ENCODE measurements at regions not wholly inside any gene's neighbourhood (a gene's known extent, or its start where the extent isn't known, plus 50 kb on each side); places are given as distances from the start of the nearest gene placed in this dataset.

GRCh38 chr20:52731093-52731492, 241.1 kb upstream of the TSHZ2 start:
- no peak for TF ChIP-seq USF1 (CRISPR knock-in tag; IDR thresholded peaks at IDR 0.05)
- TF ChIP-seq TEAD4 (CRISPR knock-in tag; IDR thresholded peaks at IDR 0.05) = no peak
- no peak for TF ChIP-seq NFATC4 (CRISPR knock-in tag; IDR thresholded peaks at IDR 0.05)
- TF ChIP-seq, protein P1, sequence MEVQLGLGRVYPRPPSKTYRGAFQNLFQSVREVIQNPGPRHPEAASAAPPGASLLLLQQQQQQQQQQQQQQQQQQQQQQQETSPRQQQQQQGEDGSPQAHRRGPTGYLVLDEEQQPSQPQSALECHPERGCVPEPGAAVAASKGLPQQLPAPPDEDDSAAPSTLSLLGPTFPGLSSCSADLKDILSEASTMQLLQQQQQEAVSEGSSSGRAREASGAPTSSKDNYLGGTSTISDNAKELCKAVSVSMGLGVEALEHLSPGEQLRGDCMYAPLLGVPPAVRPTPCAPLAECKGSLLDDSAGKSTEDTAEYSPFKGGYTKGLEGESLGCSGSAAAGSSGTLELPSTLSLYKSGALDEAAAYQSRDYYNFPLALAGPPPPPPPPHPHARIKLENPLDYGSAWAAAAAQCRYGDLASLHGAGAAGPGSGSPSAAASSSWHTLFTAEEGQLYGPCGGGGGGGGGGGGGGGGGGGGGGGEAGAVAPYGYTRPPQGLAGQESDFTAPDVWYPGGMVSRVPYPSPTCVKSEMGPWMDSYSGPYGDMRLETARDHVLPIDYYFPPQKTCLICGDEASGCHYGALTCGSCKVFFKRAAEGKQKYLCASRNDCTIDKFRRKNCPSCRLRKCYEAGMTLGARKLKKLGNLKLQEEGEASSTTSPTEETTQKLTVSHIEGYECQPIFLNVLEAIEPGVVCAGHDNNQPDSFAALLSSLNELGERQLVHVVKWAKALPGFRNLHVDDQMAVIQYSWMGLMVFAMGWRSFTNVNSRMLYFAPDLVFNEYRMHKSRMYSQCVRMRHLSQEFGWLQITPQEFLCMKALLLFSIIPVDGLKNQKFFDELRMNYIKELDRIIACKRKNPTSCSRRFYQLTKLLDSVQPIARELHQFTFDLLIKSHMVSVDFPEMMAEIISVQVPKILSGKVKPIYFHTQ (CRISPR knock-in tag; IDR thresholded peaks at IDR 0.05) = no peak
- TF ChIP-seq FOXK1 (CRISPR knock-in tag; IDR thresholded peaks at IDR 0.05) = no peak
- no peak for TF ChIP-seq NR2C2 (CRISPR knock-in tag; IDR thresholded peaks at IDR 0.05)
- TF ChIP-seq SOX15 (CRISPR knock-in tag; IDR thresholded peaks at IDR 0.05) = no peak
- no peak for TF ChIP-seq JAZF1 (CRISPR knock-in tag; IDR thresholded peaks at IDR 0.05)
- TF ChIP-seq USF2 (CRISPR knock-in tag; IDR thresholded peaks at IDR 0.05) = no peak
- TF ChIP-seq ATF1 (CRISPR knock-in tag; IDR thresholded peaks at IDR 0.05) = no peak
- TF ChIP-seq SP1 (CRISPR knock-in tag; conservative IDR thresholded peaks at IDR 0.05) = no peak
- no peak for TF ChIP-seq ZNF671 (CRISPR knock-in tag; IDR thresholded peaks at IDR 0.05)
- no peak for TF ChIP-seq ZNF423 (CRISPR knock-in tag; IDR thresholded peaks at IDR 0.05)
- TF ChIP-seq ELF4 (CRISPR knock-in tag; IDR thresholded peaks at IDR 0.05; ENCODE audit: low read depth) = no peak
- TF ChIP-seq, protein P2, sequence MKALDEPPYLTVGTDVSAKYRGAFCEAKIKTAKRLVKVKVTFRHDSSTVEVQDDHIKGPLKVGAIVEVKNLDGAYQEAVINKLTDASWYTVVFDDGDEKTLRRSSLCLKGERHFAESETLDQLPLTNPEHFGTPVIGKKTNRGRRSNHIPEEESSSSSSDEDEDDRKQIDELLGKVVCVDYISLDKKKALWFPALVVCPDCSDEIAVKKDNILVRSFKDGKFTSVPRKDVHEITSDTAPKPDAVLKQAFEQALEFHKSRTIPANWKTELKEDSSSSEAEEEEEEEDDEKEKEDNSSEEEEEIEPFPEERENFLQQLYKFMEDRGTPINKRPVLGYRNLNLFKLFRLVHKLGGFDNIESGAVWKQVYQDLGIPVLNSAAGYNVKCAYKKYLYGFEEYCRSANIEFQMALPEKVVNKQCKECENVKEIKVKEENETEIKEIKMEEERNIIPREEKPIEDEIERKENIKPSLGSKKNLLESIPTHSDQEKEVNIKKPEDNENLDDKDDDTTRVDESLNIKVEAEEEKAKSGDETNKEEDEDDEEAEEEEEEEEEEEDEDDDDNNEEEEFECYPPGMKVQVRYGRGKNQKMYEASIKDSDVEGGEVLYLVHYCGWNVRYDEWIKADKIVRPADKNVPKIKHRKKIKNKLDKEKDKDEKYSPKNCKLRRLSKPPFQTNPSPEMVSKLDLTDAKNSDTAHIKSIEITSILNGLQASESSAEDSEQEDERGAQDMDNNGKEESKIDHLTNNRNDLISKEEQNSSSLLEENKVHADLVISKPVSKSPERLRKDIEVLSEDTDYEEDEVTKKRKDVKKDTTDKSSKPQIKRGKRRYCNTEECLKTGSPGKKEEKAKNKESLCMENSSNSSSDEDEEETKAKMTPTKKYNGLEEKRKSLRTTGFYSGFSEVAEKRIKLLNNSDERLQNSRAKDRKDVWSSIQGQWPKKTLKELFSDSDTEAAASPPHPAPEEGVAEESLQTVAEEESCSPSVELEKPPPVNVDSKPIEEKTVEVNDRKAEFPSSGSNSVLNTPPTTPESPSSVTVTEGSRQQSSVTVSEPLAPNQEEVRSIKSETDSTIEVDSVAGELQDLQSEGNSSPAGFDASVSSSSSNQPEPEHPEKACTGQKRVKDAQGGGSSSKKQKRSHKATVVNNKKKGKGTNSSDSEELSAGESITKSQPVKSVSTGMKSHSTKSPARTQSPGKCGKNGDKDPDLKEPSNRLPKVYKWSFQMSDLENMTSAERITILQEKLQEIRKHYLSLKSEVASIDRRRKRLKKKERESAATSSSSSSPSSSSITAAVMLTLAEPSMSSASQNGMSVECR (CRISPR knock-in tag; IDR thresholded peaks at IDR 0.05; ENCODE audit: borderline replicate concordance) = no peak
- CTCF ChIA-PET = interaction anchor here (0.6 kb wide), 1 partner anchor 17 kb away, joined by 3 read pairs; no protein-coding TSS in a partner anchor
- no peak overlapping the region for H3K27ac Mint-ChIP-seq
- no peaks in the 10 kb centered on the region for H3K27me3 Mint-ChIP-seq (ENCODE audit: low read depth)
- DNase-seq (ENCODE audit: low spot score) (peak; percentile 22), ATAC-seq (peak; percentile 94)
- H3K4me1 Mint-ChIP-seq = no peaks in the 10 kb centered on the region
- POLR2A ChIA-PET = no interaction called here
- no peak overlapping the region for H3K4me3 Mint-ChIP-seq
- peaks cover 30% of the 10 kb centered on the region for H3K9me3 Mint-ChIP-seq
- peaks cover 8% of the 10 kb centered on the region; the same call in 1 of the 2 replicates for H3K36me3 Mint-ChIP-seq

GRCh38 chr20:52727740-52728456, 244.3 kb upstream of the TSHZ2 start:
- Mint-ChIP-seq H3K36me3 (peaks cover 8% of the 10 kb centered on the region; the same call in 1 of the 2 replicates), H3K27ac (no peak overlapping the region), H3K27me3 (ENCODE audit: low read depth) (no peaks in the 10 kb centered on the region), H3K9me3 (peaks cover 30% of the 10 kb centered on the region), H3K4me1 (no peaks in the 10 kb centered on the region), H3K4me3 (no peak overlapping the region)
- ChIA-PET CTCF (no interaction called here), POLR2A (no interaction called here)
- ATAC-seq (no peak), DNase-seq (ENCODE audit: low spot score) (no peak)
- TF ChIP-seq SMAD3 (CRISPR knock-in tag; IDR thresholded peaks at IDR 0.05; ENCODE audit: borderline replicate concordance) (no peak), ZNF423 (CRISPR knock-in tag; IDR thresholded peaks at IDR 0.05) (no peak), NFYB (CRISPR knock-in tag; conservative IDR thresholded peaks at IDR 0.05; ENCODE audit: low read depth) (no peak), PREB (CRISPR knock-in tag; IDR thresholded peaks at IDR 0.05; ENCODE audit: borderline replicate concordance) (no peak), NFATC4 (CRISPR knock-in tag; IDR thresholded peaks at IDR 0.05) (no peak), USF2 (CRISPR knock-in tag; IDR thresholded peaks at IDR 0.05) (no peak)
- TF ChIP-seq, protein P3, sequence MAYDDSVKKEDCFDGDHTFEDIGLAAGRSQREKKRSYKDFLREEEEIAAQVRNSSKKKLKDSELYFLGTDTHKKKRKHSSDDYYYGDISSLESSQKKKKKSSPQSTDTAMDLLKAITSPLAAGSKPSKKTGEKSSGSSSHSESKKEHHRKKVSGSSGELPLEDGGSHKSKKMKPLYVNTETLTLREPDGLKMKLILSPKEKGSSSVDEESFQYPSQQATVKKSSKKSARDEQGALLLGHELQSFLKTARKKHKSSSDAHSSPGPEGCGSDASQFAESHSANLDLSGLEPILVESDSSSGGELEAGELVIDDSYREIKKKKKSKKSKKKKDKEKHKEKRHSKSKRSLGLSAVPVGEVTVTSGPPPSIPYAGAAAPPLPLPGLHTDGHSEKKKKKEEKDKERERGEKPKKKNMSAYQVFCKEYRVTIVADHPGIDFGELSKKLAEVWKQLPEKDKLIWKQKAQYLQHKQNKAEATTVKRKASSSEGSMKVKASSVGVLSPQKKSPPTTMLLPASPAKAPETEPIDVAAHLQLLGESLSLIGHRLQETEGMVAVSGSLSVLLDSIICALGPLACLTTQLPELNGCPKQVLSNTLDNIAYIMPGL (CRISPR knock-in tag; IDR thresholded peaks at IDR 0.05) = no peak
- TF ChIP-seq, protein P4, sequence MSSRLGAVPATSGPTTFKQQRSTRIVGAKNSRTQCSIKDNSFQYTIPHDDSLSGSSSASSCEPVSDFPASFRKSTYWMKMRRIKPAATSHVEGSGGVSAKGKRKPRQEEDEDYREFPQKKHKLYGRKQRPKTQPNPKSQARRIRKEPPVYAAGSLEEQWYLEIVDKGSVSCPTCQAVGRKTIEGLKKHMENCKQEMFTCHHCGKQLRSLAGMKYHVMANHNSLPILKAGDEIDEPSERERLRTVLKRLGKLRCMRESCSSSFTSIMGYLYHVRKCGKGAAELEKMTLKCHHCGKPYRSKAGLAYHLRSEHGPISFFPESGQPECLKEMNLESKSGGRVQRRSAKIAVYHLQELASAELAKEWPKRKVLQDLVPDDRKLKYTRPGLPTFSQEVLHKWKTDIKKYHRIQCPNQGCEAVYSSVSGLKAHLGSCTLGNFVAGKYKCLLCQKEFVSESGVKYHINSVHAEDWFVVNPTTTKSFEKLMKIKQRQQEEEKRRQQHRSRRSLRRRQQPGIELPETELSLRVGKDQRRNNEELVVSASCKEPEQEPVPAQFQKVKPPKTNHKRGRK (CRISPR knock-in tag; IDR thresholded peaks at IDR 0.05; ENCODE audit: borderline replicate concordance) = no peak

Measured in WTC11 (cell line).